Stimulated activated effector memory CD8-positive, alpha-beta T cell treated with anti-CD3 and anti-CD28 coated beads, Interleukin-12 subunit alpha, Interleukin-12 subunit beta, amount 100 ng/mL, for 72 hours (primary cell): ENCODE measurements at regions not wholly inside any gene's neighbourhood (a gene's known extent, or its start where the extent isn't known, plus 50 kb on each side); places are given as distances from the start of the nearest gene placed in this dataset.
A peak's percentile ranks its signal among the peaks of the same experiment; 100 is the strongest.
"Not testable (repeated sequence)": the region's sequence is repeated elsewhere in the genome, so short reads cannot be mapped to it uniquely, and the experiment has no call there.

ENCODE experiments used
- ATAC-seq: fragments of 150-1000 bp; cut with Tn5 transposase; 2 replicates; pipeline ENCODE4 v1.10.0; 2021
- DNase-seq, 2 donors: peaks; one replicate each; pipeline ENCODE4 v3.0.0; 2021 to 2022; ENCODE audit warnings: low spot score in 2 of 2
- H3K27ac Mint-ChIP-seq: one replicate; pipeline ENCODE4 v1.8.0; 2022; ENCODE audit warnings: mild to moderate bottlenecking, mixed read lengths
- H3K36me3 Mint-ChIP-seq: one replicate; pipeline ENCODE4 v1.8.0; 2022; ENCODE audit warnings: mild to moderate bottlenecking, mixed read lengths
- H3K4me1 Mint-ChIP-seq: one replicate; pipeline ENCODE4 v1.8.0; 2022; ENCODE audit warnings: mixed read lengths
- H3K4me3 Mint-ChIP-seq: one replicate; pipeline ENCODE4 v1.8.0; 2022; ENCODE audit warnings: mild to moderate bottlenecking, mixed read lengths
- H3K9me3 Mint-ChIP-seq: one replicate; pipeline ENCODE4 v1.8.0; 2022; ENCODE audit warnings: mixed read lengths

DNA sequence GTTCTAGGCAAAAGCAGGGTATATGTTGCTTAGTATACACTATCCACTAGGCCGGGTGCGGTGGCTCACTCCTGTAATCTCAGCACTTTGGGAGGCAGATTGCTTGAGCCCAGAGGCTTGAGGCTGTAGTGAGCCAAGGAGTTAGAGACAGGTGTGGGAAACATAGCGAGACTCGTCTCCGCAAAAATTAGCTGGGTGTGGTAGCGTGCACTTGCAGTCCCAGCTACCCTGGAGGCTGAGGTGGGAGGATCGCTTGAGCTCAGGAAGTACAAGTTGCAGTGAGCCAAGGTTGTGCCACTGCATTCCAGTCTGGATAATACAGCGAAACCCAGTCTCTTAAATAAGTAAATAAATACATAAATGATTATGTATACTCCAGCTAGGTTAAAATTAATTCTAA, 245.3 kb downstream of the GOLGA6L6 start:
- H3K27ac Mint-ChIP-seq, H3K9me3 Mint-ChIP-seq, H3K4me1 Mint-ChIP-seq, H3K36me3 Mint-ChIP-seq, H3K4me3 Mint-ChIP-seq, ATAC-seq: not testable (repeated sequence)
- DNase-seq, result peak in 1 of 2 donors; percentile 26

DNA sequence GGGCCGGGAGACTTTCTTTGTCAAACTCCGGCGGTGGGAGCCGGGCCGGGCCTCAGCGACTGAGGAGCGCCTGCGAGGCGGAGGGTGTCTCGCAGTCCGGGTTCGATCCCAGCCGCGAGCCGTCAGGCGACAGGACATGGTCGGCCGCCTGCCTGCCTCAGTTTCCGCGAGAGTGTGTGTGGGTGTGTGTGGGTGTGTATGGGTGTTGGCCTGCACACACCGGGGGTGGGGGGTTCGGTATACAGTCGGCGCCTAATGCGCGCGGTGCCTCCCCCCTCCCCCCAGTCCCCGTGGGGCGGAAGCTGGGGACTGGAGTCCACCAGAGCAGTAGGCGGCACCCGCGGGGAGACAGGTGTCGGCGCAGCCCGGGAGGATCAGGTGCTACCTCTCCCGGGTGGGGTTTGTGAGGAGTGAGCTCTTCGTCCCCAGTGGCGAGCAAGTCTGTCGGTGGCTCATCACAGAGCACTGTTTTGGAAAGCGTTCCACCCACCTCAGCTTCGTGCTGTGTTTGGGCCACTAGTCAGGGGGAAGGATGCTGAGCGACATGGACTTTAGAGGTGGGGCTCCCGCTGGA, 246.3 kb downstream of the GOLGA6L6 start:
- Mint-ChIP-seq H3K36me3 (no peaks in the 10 kb centered on the region), H3K27ac (no peak overlapping the region)

DNA sequence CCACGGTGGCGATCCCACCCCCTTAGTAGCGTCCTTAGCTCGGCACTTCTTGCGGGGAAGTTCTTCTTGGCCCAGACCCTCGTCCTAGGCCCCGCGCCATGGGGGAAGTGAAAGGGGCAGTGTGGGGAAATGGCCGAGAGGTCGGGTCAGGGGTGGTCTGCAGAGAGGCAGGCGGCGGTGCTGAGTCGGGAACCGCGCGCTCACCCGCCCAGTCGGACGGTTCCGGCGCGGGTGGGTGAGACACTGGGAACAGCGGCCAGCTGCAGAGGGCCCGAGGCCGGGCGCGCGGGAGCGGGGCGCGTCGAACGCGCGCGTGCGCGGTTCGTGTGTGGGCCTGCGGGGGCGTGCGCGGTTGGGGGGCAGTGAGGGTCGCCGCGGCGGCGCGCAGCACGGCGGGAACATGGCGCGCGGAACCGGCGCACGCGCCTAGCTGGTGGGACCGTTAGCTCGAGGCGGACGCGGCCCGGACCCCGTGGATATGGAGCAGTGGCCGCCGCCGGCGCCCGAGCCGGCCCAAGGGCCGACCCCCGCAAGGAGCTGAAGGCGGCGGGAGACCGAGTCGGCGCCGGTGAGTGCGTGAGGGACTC, 246.9 kb downstream of the GOLGA6L6 start:
- H3K27ac Mint-ChIP-seq, result no peak overlapping the region
- ATAC-seq, result peak; percentile 37
- H3K9me3 Mint-ChIP-seq, result no peaks in the 10 kb centered on the region
- H3K36me3 Mint-ChIP-seq, result no peaks in the 10 kb centered on the region
- no peak overlapping the region for H3K4me3 Mint-ChIP-seq
- no peaks in the 10 kb centered on the region for H3K4me1 Mint-ChIP-seq
- DNase-seq, result peak; percentile 2 to 43

More for the DNA sequence above, 246.3 kb downstream of the GOLGA6L6 start:
- no peak overlapping the region for H3K4me3 Mint-ChIP-seq
- H3K9me3 Mint-ChIP-seq, result no peaks in the 10 kb centered on the region
- no peaks in the 10 kb centered on the region for H3K4me1 Mint-ChIP-seq
- no peak for ATAC-seq
- DNase-seq, result peak in 1 of 2 donors; percentile 45

DNA sequence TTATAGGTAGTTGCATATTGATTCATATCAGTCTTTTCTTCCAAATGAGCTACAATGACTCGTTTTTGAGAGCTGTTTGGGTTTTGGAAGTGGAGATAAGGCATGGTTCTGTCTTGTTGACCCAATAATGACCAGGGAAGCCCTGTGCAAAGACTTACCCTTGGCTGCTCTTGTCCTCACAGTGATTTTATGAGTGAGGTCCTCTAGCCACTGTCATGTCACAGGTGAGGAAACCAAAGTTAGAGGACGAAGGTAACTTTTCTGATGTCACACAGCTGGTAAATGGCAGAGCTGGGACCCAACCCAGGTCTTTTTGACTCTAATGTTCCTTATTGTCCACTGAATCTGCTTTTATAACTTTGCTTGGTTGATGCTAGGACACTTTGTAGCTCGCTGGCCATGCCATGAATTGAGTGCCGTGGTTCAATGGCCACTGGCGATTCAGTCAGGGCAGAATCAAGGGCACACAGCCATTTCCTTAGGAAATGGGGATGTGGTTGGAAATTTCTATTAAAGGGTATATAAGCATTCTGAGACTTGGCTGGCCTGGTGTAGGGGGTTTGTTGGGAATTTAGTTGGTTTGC, 249.1 kb downstream of the GOLGA6L6 start:
- H3K9me3 Mint-ChIP-seq, H3K36me3 Mint-ChIP-seq, H3K4me1 Mint-ChIP-seq, H3K4me3 Mint-ChIP-seq, ATAC-seq, H3K27ac Mint-ChIP-seq: not testable (repeated sequence)
- DNase-seq, result peak; percentile 1 to 25

DNA sequence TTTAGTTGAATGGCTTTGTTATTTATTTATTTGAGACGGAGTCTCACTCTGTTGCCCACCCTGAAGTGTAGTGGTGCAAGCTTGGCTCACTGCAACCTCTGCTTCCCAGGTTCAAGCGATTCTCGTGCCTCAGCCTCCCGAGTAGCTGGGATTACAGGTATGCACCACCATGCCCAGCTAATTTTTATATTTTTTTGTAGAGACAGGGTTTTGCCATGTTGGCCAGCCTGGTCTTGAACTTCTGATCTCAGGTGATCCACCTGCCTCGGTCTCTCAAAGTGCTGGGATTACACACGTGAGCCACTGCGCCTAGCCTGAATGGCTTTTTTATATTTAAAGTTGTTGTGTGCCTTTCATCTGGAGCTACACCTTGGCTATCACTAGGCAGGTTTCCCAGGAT, 250.0 kb downstream of the GOLGA6L6 start:
- not testable (repeated sequence) for H3K36me3 Mint-ChIP-seq, H3K27ac Mint-ChIP-seq, H3K4me1 Mint-ChIP-seq, H3K9me3 Mint-ChIP-seq, ATAC-seq, H3K4me3 Mint-ChIP-seq
- DNase-seq, result peak in 1 of 2 donors; percentile 17

DNA sequence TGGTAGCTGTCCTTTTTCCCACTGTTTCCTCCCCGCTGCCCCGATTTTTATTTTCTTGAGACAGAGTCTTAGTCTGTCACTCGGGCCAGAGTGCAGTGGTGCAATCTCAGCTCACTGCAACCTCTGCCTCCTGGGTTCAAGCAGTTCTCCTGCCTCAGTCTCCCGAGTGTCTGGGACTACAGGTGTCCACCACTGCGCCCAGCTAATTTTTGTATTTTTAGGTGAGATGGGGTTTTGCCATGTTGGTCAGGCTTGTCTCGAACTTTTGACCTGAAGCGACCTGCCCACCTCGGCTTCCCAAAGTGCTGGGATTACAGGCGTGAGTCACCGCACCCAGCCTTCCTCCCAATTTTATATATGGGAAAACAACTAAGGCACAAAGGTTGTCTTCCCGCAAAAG, 251.0 kb downstream of the GOLGA6L6 start:
- H3K9me3 Mint-ChIP-seq, ATAC-seq, H3K27ac Mint-ChIP-seq, H3K36me3 Mint-ChIP-seq, H3K4me3 Mint-ChIP-seq, H3K4me1 Mint-ChIP-seq: not testable (repeated sequence)
- peak; percentile 1 to 12 for DNase-seq

DNA sequence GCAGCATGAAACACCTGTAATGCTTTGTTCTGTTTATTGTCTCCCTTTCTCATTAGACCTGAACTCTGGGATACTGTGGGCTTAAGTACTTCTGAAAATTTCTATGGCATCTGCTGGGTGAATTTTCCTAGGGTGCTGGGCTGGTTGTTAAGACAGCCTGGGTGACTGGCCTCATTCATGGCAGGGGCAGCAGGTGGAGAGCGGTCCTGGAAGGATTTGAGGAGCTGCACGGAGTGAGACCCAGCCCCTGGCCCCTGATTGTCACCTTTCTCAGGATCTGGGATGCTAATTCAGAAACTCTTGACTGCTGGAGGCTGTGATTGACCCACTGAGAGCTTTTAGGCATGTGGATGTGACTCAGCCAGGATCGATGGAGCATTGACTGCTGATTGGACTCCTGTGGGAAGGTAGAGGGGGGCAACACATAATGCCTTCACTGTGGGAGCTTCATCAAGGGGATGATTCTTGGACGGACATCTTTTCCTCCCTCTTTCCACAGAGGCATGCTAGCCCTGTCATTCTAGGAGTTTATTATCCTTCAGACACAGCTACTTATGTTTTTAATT, 252.0 kb downstream of the GOLGA6L6 start:
- not testable (repeated sequence) for H3K27ac Mint-ChIP-seq, ATAC-seq
- DNase-seq, result peak; percentile 1 to 25

DNA sequence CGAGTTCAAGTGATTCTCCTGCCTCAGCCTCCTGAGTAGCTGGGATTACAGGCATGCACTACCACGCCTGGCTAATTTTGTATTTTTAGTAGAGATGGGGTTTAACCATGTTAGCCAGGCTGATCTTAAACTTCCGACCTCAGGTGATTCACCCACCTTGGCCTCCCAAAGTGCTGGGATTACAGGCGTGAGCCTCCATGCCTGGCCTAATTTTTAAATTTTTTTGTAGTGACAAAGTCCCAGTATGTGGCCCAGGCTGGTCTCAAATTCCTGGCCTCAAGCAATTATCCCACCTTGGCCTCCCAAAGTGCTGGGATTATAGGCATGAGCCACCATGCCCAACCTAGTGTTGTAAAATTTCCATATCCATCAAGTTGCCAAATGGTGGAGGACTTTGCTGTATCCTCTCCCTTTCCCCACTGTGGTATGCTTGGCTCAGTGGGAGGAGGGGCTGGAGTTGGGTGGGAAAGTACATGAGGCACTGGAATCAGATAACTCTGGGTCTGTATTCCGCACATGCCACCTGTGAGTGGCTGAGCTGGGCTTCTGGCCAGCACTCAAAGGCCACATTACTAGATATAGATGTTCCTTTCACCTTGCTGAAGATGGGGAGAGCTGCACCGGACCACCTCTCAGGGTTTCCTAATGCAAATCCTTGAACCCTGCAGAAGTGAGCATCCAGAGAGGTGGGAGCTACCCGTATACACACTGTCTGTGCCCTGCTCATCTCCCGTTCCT, 252.6 kb downstream of the GOLGA6L6 start:
- not testable (repeated sequence) for H3K4me3 Mint-ChIP-seq

More for the DNA sequence above, 252.0 kb downstream of the GOLGA6L6 start:
- H3K36me3 Mint-ChIP-seq, H3K9me3 Mint-ChIP-seq, H3K4me1 Mint-ChIP-seq, H3K4me3 Mint-ChIP-seq: not testable (repeated sequence)

DNA sequence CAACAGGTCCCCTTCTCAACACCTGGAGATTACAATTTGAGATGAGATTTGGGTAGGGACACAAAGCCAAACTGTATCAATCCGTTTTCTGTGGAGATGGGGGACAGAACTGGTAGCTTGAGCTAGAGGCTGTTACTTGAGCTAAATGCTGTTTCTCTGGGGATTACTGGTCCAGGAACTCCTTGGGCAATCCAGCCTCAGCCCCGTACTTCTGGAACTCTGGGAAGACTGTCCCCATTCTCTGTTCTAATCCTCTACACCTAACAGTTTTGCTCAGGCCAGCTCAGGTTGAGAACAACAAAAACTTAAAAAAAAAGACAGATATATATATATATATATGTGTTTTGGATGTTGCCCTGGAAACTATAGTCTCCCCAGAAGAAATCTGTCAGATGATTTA, 255.0 kb downstream of the GOLGA6L6 start:
- H3K4me3 Mint-ChIP-seq, H3K27ac Mint-ChIP-seq, DNase-seq, H3K36me3 Mint-ChIP-seq, ATAC-seq, H3K4me1 Mint-ChIP-seq, H3K9me3 Mint-ChIP-seq: not testable (repeated sequence)

More for the DNA sequence above, 252.6 kb downstream of the GOLGA6L6 start:
- DNase-seq, result peak; percentile 1 to 17
- not testable (repeated sequence) for H3K27ac Mint-ChIP-seq, H3K36me3 Mint-ChIP-seq, H3K9me3 Mint-ChIP-seq, ATAC-seq, H3K4me1 Mint-ChIP-seq

DNA sequence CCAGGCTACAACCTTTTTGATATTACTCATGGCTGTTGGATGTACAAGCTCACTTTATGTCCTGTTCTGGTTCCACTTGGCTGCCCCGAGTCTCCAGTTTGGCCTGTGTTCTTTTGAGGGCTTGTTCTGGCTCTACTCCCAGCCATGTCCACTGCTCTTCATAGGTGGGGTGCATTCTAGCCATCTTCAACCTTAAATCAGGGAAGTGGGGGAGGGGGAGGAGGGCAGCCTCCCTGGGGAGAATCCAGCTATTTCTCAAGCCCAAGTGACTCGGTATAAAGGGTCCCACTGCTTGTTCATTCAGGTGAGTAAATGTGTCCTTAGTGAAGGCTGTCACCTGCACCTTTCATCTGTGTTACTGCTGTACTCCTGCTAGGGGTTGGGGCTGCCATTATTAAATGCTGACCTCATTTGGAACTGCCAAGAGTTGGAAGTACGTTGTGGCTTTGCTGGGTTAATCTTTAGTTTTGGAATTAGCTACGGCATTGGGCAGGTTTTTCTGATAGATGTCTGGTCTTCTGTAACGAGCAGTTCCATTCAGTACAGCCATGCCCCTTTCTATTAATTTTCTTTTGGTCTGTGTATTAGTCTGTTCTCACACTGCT, 255.8 kb downstream of the GOLGA6L6 start:
- not testable (repeated sequence) for H3K4me3 Mint-ChIP-seq, DNase-seq, H3K4me1 Mint-ChIP-seq, H3K27ac Mint-ChIP-seq, H3K36me3 Mint-ChIP-seq, ATAC-seq, H3K9me3 Mint-ChIP-seq

DNA sequence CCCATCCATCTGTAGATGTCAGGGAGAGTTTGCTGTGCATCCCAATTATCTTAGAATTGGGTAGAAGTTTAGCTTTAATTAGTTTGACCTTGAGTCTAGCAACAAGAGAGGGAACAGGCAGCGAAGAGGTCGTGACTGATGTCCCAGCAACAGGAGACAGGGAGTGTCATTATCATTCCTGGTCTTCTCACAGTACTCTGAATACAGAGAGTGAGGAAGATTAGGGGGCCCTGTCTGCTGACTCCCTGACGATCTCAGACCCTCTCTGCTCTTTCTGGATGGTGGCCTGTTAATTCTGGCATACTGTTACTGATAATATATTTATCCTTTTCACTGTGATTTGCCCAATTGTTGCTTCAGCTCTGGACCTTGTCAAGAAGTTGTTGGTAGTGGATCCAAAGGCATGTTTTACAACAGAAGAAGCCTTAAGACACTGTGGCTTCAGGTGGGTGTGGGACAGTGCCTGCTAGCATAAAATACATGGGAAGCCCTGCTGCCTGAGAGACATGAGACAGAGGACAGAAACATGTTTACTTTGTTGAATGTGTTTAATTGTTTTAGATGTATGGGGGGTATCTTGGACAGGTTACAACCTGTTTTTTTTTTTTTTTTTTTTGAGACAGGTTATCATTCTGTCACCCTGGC, 256.6 kb downstream of the GOLGA6L6 start:
- H3K36me3 Mint-ChIP-seq, DNase-seq, ATAC-seq, H3K4me3 Mint-ChIP-seq, H3K9me3 Mint-ChIP-seq, H3K4me1 Mint-ChIP-seq, H3K27ac Mint-ChIP-seq: not testable (repeated sequence)

DNA sequence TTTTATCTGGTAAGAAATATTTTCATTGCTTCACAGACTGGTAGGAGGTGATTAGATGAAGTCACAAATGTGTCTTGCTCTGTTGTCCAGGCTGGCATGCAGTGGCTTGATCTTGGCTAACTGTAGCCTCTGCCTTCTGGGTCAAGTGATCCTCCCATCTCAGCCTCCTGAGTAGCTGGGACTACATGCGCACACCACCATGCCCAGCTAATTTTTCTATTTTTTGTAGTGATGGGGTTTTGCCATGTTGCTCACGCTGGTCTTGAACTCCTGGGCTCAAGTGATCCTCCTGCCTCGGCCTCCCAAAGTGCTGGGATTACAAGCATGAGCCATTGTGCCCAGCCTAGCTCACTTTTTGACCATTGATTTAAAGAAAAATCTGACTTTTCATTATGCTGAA, 257.9 kb downstream of the GOLGA6L6 start:
- not testable (repeated sequence) for H3K27ac Mint-ChIP-seq, H3K4me3 Mint-ChIP-seq, DNase-seq, ATAC-seq, H3K36me3 Mint-ChIP-seq, H3K4me1 Mint-ChIP-seq, H3K9me3 Mint-ChIP-seq

DNA sequence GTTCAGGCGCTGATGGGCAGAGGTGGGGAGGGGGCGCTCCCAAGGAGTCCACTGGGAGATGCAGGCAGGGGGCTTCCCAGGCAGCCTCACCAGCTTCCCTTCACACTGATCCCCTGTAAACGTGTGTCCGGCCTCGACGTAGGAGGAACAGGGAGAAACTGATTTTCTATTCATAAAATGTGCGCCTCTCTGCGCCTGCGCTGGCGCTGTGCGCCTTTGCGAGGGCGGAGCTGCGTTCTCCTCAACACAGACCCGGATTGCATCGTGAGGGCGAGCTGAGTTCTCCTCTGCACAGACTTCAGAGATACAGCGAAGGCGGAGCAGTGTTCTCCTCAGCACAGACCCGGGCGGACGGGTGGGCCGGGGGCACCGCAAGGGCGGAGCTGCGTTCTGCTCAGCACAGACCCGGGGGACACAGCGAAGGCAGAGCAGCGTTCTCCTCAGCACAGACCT, 259.1 kb downstream of the GOLGA6L6 start:
- not testable (repeated sequence) for H3K36me3 Mint-ChIP-seq, H3K9me3 Mint-ChIP-seq, H3K27ac Mint-ChIP-seq, H3K4me1 Mint-ChIP-seq, DNase-seq, H3K4me3 Mint-ChIP-seq
- ATAC-seq, result peak; percentile 35

DNA sequence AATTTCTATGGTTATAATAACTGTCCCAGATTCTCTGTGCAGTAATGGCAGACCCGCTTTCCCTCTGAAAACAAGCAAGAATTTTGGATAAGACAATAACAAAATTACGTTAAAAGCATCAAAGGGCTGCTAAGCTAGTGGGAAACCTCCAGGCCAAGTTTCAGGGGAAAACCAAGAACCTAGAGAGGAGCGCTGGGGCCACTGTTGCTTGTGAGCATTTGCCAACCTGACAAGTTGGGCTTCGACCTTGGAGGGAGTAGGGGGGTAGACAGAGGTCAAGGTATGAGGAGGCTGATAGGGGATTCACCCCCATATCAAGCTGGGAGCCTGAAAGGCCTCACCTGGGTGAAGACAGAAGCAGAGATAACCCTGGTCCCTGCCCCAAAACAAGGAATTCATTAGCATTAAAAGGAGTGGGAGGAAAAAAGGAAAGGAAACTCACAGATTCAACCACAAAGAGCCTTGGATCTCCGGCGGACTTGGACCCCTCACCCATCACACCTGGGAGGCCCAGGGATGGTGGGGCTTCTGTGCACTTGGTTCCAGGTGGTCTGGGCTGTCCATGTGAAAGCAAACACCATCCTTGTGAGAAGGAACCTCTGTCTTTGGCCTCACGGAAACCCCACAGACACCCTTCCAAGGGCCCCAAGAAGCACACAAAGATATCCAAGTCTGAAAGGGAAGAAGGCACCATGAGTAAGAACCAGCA, 259.9 kb downstream of the GOLGA6L6 start:
- not testable (repeated sequence) for ATAC-seq, H3K4me1 Mint-ChIP-seq, H3K4me3 Mint-ChIP-seq, H3K36me3 Mint-ChIP-seq, DNase-seq, H3K9me3 Mint-ChIP-seq, H3K27ac Mint-ChIP-seq
